Activated CD8-positive, alpha-beta memory T cell treated with anti-CD3 and anti-CD28 coated beads for 4 hours (primary cell): ENCODE measurements at regions not wholly inside any gene's neighbourhood (a gene's known extent, or its start where the extent isn't known, plus 50 kb on each side); places are given as distances from the start of the nearest gene placed in this dataset.
"Not testable (repeated sequence)": the region's sequence is repeated elsewhere in the genome, so short reads cannot be mapped to it uniquely, and the experiment has no call there.

Experiments used
- DNase-seq, 2 donors: peaks; one replicate each; pipeline ENCODE4 v3.0.0-alpha.2; 2020; ENCODE audit warnings: low read depth in 2 of 2

GRCh38 chr17:33941744-33942143 lies 313.3 kb upstream of the CCL2 start:
- no peak for DNase-seq

GRCh38 chr17:33942414-33942813 lies 312.7 kb upstream of the CCL2 start:
- DNase-seq = no peak

GRCh38 chr17:33944412-33944811 lies 310.7 kb upstream of the CCL2 start:
- DNase-seq = no peak

- DNase-seq = no peak
Observed at GRCh38 chr17:33944826-33945225, 310.3 kb upstream of the CCL2 start.

- DNase-seq = no peak
Observed at GRCh38 chr17:33945646-33946546, 309.2 kb upstream of the CCL2 start.

- no peak for DNase-seq
Observed at GRCh38 chr17:33947762-33948161, 307.3 kb upstream of the CCL2 start.

- no peak for DNase-seq
Observed at GRCh38 chr17:33948309-33948708, 306.8 kb upstream of the CCL2 start.

- no peak for DNase-seq
Observed at GRCh38 chr17:33949100-33949499, 306.0 kb upstream of the CCL2 start.

GRCh38 chr17:33950061-33950460 lies 305.0 kb upstream of the CCL2 start:
- no peak for DNase-seq

- no peak for DNase-seq
Observed at GRCh38 chr17:33952425-33952824, 302.7 kb upstream of the CCL2 start.

GRCh38 chr17:33954597-33954996 lies 300.5 kb upstream of the CCL2 start:
- no peak for DNase-seq

- DNase-seq = no peak
Observed at GRCh38 chr17:33955461-33955860, 299.6 kb upstream of the CCL2 start.

- not testable (repeated sequence) for DNase-seq
Observed at GRCh38 chr17:33959098-33959497, 296.0 kb upstream of the CCL2 start.

- DNase-seq = no peak
Observed at GRCh38 chr17:33962857-33963655, 292.0 kb upstream of the CCL2 start.

- no peak for DNase-seq
Observed at GRCh38 chr17:33964344-33964979, 290.6 kb upstream of the CCL2 start.

GRCh38 chr17:33966410-33967059 lies 288.6 kb upstream of the CCL2 start:
- DNase-seq = no peak

- no peak for DNase-seq
Observed at GRCh38 chr17:33967608-33968349, 287.3 kb upstream of the CCL2 start.

GRCh38 chr17:33968350-33969044 lies 286.6 kb upstream of the CCL2 start:
- DNase-seq = peak in 1 of 2 donors; percentile 5

GRCh38 chr17:33970279-33970678 lies 284.8 kb upstream of the CCL2 start:
- DNase-seq = no peak

- no peak for DNase-seq
Observed at GRCh38 chr17:33972763-33973162, 282.3 kb upstream of the CCL2 start.

- DNase-seq = no peak
Observed at GRCh38 chr17:33973491-33973890, 281.6 kb upstream of the CCL2 start.
